ENCODE measurements at regions not wholly inside any gene's neighbourhood (a gene's known extent, or its start where the extent isn't known, plus 50 kb on each side); places are given as distances from the start of the nearest gene placed in this dataset.

GRCh38 chr1:218558271-218558810 lies 213.2 kb downstream of the TGFB2 start:
- no peaks in the 10 kb centered on the region for H3K9me2 ChIP-seq (ENCODE audit: insufficient read depth, low read length)
- no peaks in the 10 kb centered on the region for H4K20me1 ChIP-seq (ENCODE audit: insufficient read depth, low read length)
- no peaks in the 10 kb centered on the region for H3K9me3 ChIP-seq (ENCODE audit: low read length)
- ChIA-PET CTCF (ENCODE audit: unreplicated experiment) (no interaction called here), POLR2A (no interaction called here)
- DNase-seq (ENCODE audit: low spot score) = no peak
- H2AFZ ChIP-seq (ENCODE audit: low read length) = no peak overlapping the region
- no TSS peak for BruUV-seq (replicated peaks)
- TF ChIP-seq CTCF (conservative IDR thresholded peaks at IDR 0.05; ENCODE audit: low read length) = no peak
- TF ChIP-seq EZH2phosphoT487 (IDR thresholded peaks at IDR 0.05; ENCODE audit: borderline replicate concordance, low read depth, low read length) = no peak
- H3K4me1 ChIP-seq (ENCODE audit: insufficient read depth, low read length, poor library complexity, severe bottlenecking) = no peaks in the 10 kb centered on the region
- no peak overlapping the region for H3K27ac ChIP-seq (ENCODE audit: low read depth, low read length, poor library complexity, severe bottlenecking)
- intact Hi-C loops (cut with micrococcal nuclease; ENCODE audit: unreplicated experiment) = no loop called here
- H3K4me2 ChIP-seq (ENCODE audit: low read length) = no peak overlapping the region
- no peak overlapping the region for H3K4me3 ChIP-seq (ENCODE audit: low read depth, low read length, poor library complexity, severe bottlenecking)
- no peaks in the 10 kb centered on the region for H3K36me3 ChIP-seq (ENCODE audit: insufficient read depth, low read length)
- H3K79me2 ChIP-seq (ENCODE audit: insufficient read depth, low read depth, low read length) = no peaks in the 10 kb centered on the region

GRCh38 chr1:218565377-218565776 lies 220.2 kb downstream of the TGFB2 start:
- Histone ChIP-seq H3K4me3 (ENCODE audit: low read depth, low read length, poor library complexity, severe bottlenecking) (no peak overlapping the region), H3K79me2 (ENCODE audit: insufficient read depth, low read depth, low read length) (no peaks in the 10 kb centered on the region), H3K27ac (ENCODE audit: low read depth, low read length, poor library complexity, severe bottlenecking) (no peak overlapping the region), H3K4me2 (ENCODE audit: low read length) (no peak overlapping the region), H4K20me1 (ENCODE audit: insufficient read depth, low read length) (no peaks in the 10 kb centered on the region), H3K4me1 (ENCODE audit: insufficient read depth, low read length, poor library complexity, severe bottlenecking) (no peaks in the 10 kb centered on the region), H3K9me2 (ENCODE audit: insufficient read depth, low read length) (no peaks in the 10 kb centered on the region), H3K36me3 (ENCODE audit: insufficient read depth, low read length) (no peaks in the 10 kb centered on the region), H2AFZ (ENCODE audit: low read length) (no peak overlapping the region), H3K9me3 (ENCODE audit: low read length) (no peaks in the 10 kb centered on the region)
- DNase-seq (ENCODE audit: low spot score) = no peak
- intact Hi-C loops (cut with micrococcal nuclease; ENCODE audit: unreplicated experiment) = no loop called here
- BruUV-seq (replicated peaks) = no TSS peak
- POLR2A ChIA-PET = no interaction called here
- no peak for TF ChIP-seq EZH2phosphoT487 (IDR thresholded peaks at IDR 0.05; ENCODE audit: borderline replicate concordance, low read depth, low read length)
- no peak for TF ChIP-seq CTCF (conservative IDR thresholded peaks at IDR 0.05; ENCODE audit: low read length)
- CTCF ChIA-PET (ENCODE audit: unreplicated experiment) = no interaction called here

GRCh38 chr1:218568962-218569550 lies 223.9 kb downstream of the TGFB2 start:
- TF ChIP-seq CTCF (conservative IDR thresholded peaks at IDR 0.05; ENCODE audit: low read length) (no peak), EZH2phosphoT487 (IDR thresholded peaks at IDR 0.05; ENCODE audit: borderline replicate concordance, low read depth, low read length) (no peak)
- Histone ChIP-seq H3K27ac (ENCODE audit: low read depth, low read length, poor library complexity, severe bottlenecking) (no peak overlapping the region), H3K4me1 (ENCODE audit: insufficient read depth, low read length, poor library complexity, severe bottlenecking) (no peaks in the 10 kb centered on the region), H3K9me2 (ENCODE audit: insufficient read depth, low read length) (no peaks in the 10 kb centered on the region), H3K9me3 (ENCODE audit: low read length) (no peaks in the 10 kb centered on the region), H4K20me1 (ENCODE audit: insufficient read depth, low read length) (no peaks in the 10 kb centered on the region), H2AFZ (ENCODE audit: low read length) (no peak overlapping the region), H3K4me2 (ENCODE audit: low read length) (no peak overlapping the region), H3K36me3 (ENCODE audit: insufficient read depth, low read length) (no peaks in the 10 kb centered on the region), H3K4me3 (ENCODE audit: low read depth, low read length, poor library complexity, severe bottlenecking) (no peak overlapping the region), H3K79me2 (ENCODE audit: insufficient read depth, low read depth, low read length) (no peaks in the 10 kb centered on the region)
- BruUV-seq (replicated peaks) = no TSS peak
- DNase-seq (ENCODE audit: low spot score) = no peak
- ChIA-PET POLR2A (no interaction called here), CTCF (ENCODE audit: unreplicated experiment) (no interaction called here)
- intact Hi-C loops (cut with micrococcal nuclease; ENCODE audit: unreplicated experiment) = no loop called here

Measured in OCI-LY7 (cell line).